Activated CD8-positive, alpha-beta memory T cell treated with anti-CD3 and anti-CD28 coated beads, Interleukin-2, amount 10 ng/mL, durations not matched to agents 7 days and 5 days (primary cell): ENCODE measurements at regions not wholly inside any gene's neighbourhood (a gene's known extent, or its start where the extent isn't known, plus 50 kb on each side); places are given as distances from the start of the nearest gene placed in this dataset.

Source experiments
- ATAC-seq: fragments of 150-1000 bp; cut with Tn5 transposase; one replicate; pipeline ENCODE4 v1.10.0; 2021; ENCODE audit warnings: moderate library complexity
- CTCF ChIA-PET: fragments of 350-600 bp; sonication (Branson Sonifier 250); formaldehyde crosslinking; loops from one replicate; lab custom pipeline; 2021; ENCODE audit warnings: antibody characterized with exemption; lab: Charles Lee
- DNase-seq: peaks from one replicate; pipeline ENCODE4 v3.0.0-alpha.2; 2020
- H3K27ac Mint-ChIP-seq: one replicate; pipeline ENCODE4 v1.8.0; 2021; ENCODE audit warnings: mild to moderate bottlenecking, mixed read lengths
- H3K27me3 Mint-ChIP-seq: one replicate; pipeline ENCODE4 v1.8.0; 2021; ENCODE audit warnings: mixed read lengths
- H3K36me3 Mint-ChIP-seq: one replicate; pipeline ENCODE4 v1.8.0; 2021; ENCODE audit warnings: mild to moderate bottlenecking, mixed read lengths
- H3K4me1 Mint-ChIP-seq: one replicate; pipeline ENCODE4 v1.8.0; 2021; ENCODE audit warnings: mixed read lengths
- H3K4me3 Mint-ChIP-seq: one replicate; pipeline ENCODE4 v1.8.0; 2021; ENCODE audit warnings: mild to moderate bottlenecking, moderate library complexity, mixed read lengths
- H3K9me3 Mint-ChIP-seq: one replicate; pipeline ENCODE4 v1.8.0; 2022; ENCODE audit warnings: low read depth, mixed read lengths

DNA sequence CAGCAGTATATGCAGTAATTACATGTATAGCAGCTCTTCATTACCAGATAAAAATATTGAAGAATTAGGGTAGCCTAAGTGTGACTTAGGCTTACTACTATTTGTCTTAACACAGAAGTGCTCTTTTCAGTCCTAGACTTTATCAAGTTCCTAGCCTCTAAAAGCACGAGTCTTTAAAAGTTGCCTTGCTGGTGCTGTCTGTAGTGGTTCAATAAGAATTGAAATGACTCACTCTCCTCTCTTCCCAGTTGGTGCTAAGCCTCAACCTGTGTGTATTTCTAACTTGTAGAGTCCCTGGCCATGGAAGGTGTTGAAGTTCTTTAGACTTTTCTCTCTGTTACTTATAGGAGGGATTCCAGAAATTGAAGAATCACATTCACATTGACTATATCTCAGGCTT is 395.4 kb upstream of the THRB start:
- Mint-ChIP-seq H3K4me3 (no peak overlapping the region), H3K9me3 (peaks cover 3% of the 10 kb centered on the region), H3K36me3 (no peaks in the 10 kb centered on the region), H3K27me3 (no peaks in the 10 kb centered on the region), H3K4me1 (no peaks in the 10 kb centered on the region), H3K27ac (no peak overlapping the region)
- CTCF ChIA-PET, result no interaction called here
- ATAC-seq (no peak), DNase-seq (no peak)

DNA sequence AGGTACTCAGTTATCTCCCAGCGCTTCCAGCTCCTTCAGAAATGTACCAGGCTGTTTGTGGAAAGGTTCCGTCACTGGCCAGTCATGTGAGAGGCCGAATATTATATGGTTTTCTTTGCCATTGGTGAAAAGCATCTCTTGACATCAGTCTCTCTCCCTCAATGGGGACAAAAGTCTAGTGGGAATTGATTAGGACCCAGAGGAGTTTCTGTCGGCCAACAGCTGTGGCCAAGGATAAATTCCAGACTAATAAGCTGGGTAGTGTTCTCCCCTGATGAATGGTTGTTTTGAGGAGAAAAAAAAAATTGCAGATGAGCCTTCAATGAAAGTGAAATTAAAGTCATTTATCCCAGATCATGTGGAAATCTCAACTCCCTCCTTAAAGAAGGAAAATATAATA is 404.7 kb upstream of the THRB start:
- CTCF ChIA-PET, result no interaction called here
- ATAC-seq (no peak), DNase-seq (no peak)
- H3K27ac Mint-ChIP-seq, result no peak overlapping the region
- H3K27me3 Mint-ChIP-seq, result no peaks in the 10 kb centered on the region
- H3K4me1 Mint-ChIP-seq, result no peaks in the 10 kb centered on the region
- H3K9me3 Mint-ChIP-seq, result peaks cover 5% of the 10 kb centered on the region
- H3K4me3 Mint-ChIP-seq, result no peak overlapping the region
- H3K36me3 Mint-ChIP-seq, result no peaks in the 10 kb centered on the region

DNA sequence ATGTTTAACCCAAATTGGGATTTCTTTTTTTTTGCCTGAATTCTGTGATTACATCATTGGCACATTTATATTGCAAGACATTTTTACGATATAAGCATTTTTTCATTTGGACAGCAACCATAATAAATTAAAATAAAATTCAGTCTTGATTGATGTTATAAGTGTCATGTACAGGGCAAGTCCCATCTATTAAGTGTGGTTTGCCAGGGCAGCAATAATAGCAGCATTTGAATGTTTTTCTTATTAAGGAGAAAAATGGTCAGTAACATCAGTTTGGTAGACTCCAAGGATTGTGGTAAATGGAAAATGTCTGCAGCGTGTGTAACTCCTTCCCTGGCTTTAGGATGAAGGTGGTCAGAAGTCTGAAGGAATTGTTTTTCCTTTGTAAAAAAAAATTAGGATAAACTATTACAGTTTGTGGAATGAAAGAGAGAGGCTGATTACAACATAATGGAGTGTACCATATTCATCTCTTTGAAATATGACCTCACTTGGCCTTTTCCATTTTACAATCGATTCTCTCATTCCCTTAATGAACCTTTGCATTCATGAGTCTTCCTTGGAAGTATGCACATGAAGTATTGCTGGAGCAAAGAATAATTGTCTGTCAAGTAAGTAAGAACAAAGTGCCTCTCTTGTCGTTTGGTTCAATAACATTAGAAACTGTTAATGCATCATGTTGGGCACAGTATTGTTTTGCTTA is 405.4 kb upstream of the THRB start:
- no peaks in the 10 kb centered on the region for H3K27me3 Mint-ChIP-seq
- ATAC-seq (no peak), DNase-seq (no peak)
- H3K36me3 Mint-ChIP-seq, result no peaks in the 10 kb centered on the region
- CTCF ChIA-PET, result no interaction called here
- no peaks in the 10 kb centered on the region for H3K4me1 Mint-ChIP-seq
- peaks cover 6% of the 10 kb centered on the region for H3K9me3 Mint-ChIP-seq
- H3K27ac Mint-ChIP-seq, result no peak overlapping the region
- H3K4me3 Mint-ChIP-seq, result no peak overlapping the region

DNA sequence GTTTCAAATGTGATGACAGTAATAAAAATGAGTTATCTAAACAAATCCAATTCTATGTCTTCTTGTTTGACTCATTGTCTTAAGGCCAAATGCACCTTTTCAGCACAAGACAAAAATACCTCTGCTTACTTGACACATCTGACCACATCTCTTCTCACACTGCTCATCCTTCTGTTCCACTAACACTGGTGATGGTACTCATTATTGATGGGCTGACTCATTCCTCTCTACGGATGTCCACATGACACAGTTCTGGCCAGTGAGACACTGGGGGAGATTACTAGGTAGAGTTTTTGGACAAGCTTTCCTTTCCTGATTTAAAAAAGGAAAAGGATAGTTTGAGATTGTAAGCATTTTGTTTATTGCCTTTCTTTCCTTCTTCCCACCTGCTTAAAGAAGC is 410.6 kb upstream of the THRB start:
- H3K36me3 Mint-ChIP-seq, result no peaks in the 10 kb centered on the region
- H3K27me3 Mint-ChIP-seq, result no peaks in the 10 kb centered on the region
- DNase-seq, result no peak
- peaks cover 6% of the 10 kb centered on the region for H3K9me3 Mint-ChIP-seq
- H3K4me1 Mint-ChIP-seq, result no peaks in the 10 kb centered on the region
- H3K4me3 Mint-ChIP-seq, result no peak overlapping the region
- no peak overlapping the region for H3K27ac Mint-ChIP-seq
- ATAC-seq, result no peak
- CTCF ChIA-PET, result no interaction called here

DNA sequence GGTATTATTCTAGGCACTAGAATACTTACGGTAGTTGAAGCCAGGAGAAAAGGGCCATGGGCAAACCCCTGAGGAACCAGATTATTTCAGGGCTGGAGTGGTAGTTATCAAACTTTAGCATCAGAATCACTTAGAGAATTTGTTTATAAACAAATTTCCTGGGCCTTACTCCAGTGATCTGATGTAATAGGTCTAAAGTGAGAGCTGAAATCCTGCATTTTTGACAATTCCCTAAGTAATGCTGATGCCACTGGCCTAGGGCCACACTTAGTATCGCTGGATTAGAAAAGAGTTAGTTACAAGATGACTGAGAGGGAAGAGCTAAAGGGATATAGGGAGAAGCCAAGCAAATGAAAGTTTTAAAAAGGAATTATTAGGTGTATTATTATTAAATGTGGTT is 412.5 kb upstream of the THRB start:
- Mint-ChIP-seq H3K4me1 (no peaks in the 10 kb centered on the region), H3K4me3 (no peak overlapping the region), H3K9me3 (peaks cover 6% of the 10 kb centered on the region), H3K27ac (no peak overlapping the region), H3K36me3 (no peaks in the 10 kb centered on the region), H3K27me3 (no peaks in the 10 kb centered on the region)
- CTCF ChIA-PET, result no interaction called here
- DNase-seq (no peak), ATAC-seq (no peak)

DNA sequence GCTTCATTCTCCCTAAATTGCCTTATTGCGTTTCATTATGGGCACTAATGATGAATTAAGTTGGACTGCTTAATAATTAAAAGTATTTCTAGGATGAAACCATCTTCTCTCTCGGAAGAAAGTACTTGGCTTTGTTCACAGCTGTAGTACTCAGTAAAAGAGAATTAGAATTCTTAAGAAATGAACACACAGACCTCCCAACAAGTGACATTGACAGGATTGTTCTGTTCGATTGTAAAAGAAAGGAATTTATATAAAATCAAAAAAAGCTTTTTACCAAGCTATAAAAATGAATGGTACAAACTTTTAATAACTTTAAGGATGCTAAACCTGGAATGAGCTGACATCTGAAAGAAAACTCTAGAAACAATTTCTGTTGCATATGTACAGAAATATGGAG is 416.4 kb upstream of the THRB start:
- no peak for ATAC-seq
- DNase-seq, result no peak
- CTCF ChIA-PET, result interaction anchor here (1.4 kb wide), 1 partner anchor 20 kb away, joined by 3 read pairs; no protein-coding TSS in a partner anchor
- Mint-ChIP-seq H3K27me3 (no peaks in the 10 kb centered on the region), H3K27ac (no peak overlapping the region), H3K4me3 (no peak overlapping the region), H3K36me3 (no peaks in the 10 kb centered on the region), H3K9me3 (no peaks in the 10 kb centered on the region), H3K4me1 (no peaks in the 10 kb centered on the region)

DNA sequence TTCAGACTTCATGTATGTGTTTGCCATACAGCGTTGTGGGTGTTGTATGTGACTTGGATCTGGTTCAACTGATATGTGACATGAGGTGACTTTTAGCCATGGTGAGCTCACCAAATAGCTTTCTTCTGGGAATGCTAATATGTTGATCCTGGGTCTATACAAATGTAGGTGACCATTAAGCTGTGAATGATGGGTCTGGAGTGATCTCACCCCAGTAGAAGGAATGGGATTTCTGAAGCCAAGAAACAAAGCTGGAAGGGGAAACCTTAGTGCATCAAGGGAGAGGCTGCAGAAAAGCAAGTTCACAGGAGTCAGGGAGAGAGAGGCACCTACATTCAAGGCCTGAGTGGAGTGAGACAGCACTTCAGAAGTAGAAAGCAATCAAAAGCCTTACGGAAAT is 421.0 kb upstream of the THRB start:
- H3K4me3 Mint-ChIP-seq, result no peak overlapping the region
- H3K27me3 Mint-ChIP-seq, result no peaks in the 10 kb centered on the region
- no peak overlapping the region for H3K27ac Mint-ChIP-seq
- no peaks in the 10 kb centered on the region for H3K36me3 Mint-ChIP-seq
- DNase-seq, result no peak
- H3K4me1 Mint-ChIP-seq, result no peaks in the 10 kb centered on the region
- CTCF ChIA-PET, result no interaction called here
- ATAC-seq, result no peak
- H3K9me3 Mint-ChIP-seq, result no peaks in the 10 kb centered on the region

DNA sequence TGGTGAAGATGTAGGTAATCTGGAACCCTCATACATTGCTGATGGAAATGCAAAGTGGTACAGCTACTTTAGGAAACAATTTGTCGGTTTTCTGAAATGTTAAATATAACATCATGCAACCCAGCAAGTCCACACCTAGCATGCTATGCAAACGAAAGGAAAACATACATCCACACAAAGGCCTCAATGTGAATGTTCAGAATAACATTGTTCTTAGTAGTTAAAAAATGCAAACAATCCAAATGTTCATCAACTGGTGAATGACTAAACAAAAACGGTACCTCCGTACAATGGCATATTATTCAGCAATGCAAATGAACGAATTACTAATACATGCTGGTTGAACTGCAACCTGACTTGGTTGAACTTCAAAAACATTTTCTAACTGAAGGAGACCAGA is 423.3 kb upstream of the THRB start:
- Mint-ChIP-seq H3K27me3 (no peaks in the 10 kb centered on the region), H3K36me3 (no peaks in the 10 kb centered on the region), H3K4me3 (no peak overlapping the region), H3K4me1 (no peaks in the 10 kb centered on the region), H3K27ac (no peak overlapping the region), H3K9me3 (no peaks in the 10 kb centered on the region)
- ATAC-seq, result no peak
- CTCF ChIA-PET, result no interaction called here
- no peak for DNase-seq

DNA sequence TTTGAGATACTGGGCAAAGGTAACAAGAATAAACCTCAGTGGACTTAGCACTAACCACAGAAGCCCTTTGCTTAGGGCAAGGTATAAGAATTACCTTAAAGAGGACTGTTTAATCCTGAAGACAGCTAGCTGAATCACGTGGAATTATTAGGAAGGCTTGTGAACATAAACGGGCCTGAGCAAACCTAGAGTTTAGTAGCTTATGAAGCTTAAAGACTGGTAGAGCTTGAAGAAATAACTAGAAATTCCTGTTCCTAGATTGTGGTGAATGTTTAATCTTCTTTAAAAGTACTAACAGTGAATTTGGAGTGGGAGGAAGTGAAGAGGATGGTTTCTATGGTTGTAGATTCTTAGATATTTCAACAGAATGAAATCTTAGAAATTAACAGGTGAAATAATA is 428.9 kb upstream of the THRB start:
- CTCF ChIA-PET, result no interaction called here
- no peak for DNase-seq
- Mint-ChIP-seq H3K4me1 (no peaks in the 10 kb centered on the region), H3K4me3 (no peak overlapping the region), H3K36me3 (no peaks in the 10 kb centered on the region), H3K9me3 (no peaks in the 10 kb centered on the region), H3K27ac (no peak overlapping the region), H3K27me3 (no peaks in the 10 kb centered on the region)
- no peak for ATAC-seq

DNA sequence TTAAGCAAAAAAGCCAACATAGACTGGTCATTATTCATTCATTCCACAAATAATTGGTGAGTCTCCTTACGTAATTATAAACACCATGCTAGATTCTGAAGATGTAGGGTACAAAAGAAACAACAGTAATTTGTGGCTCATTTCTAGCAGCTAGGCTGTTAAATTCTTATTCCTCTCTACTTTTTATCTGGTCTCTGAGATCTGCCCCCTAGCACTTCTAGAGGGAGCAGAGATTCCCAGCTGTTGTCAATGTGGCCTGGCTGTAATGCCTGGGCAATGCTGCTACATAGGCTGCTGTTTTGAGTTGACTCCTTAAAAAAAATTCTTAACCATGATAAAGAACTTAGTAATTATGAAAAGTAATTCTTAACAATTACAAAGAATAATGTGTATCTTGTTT is 434.9 kb upstream of the THRB start:
- H3K27me3 Mint-ChIP-seq, result no peaks in the 10 kb centered on the region
- ATAC-seq (no peak), DNase-seq (no peak)
- H3K4me1 Mint-ChIP-seq, result no peaks in the 10 kb centered on the region
- CTCF ChIA-PET, result no interaction called here
- H3K4me3 Mint-ChIP-seq, result no peak overlapping the region
- H3K27ac Mint-ChIP-seq, result no peak overlapping the region
- no peaks in the 10 kb centered on the region for H3K9me3 Mint-ChIP-seq
- no peaks in the 10 kb centered on the region for H3K36me3 Mint-ChIP-seq

DNA sequence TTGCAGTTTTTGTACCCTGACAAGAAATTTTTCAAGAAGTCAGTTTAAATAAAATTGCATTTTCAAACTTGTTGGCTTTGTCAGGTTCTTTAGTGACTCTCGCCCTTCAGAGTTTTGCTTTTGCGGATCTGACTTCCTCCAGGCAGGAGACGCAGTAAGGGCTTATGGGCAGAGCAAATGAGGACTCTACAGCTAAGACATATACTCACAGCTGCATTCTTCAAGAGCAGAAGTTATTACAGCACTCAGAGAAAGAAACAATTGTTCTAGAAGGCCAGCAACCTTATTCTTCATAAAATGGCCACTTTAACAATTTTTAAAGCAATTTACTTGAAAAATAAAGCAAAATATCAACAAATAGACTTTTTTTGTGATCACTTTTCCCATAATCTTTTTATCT is 438.8 kb upstream of the THRB start:
- ATAC-seq, result no peak
- Mint-ChIP-seq H3K4me1 (no peaks in the 10 kb centered on the region), H3K4me3 (no peak overlapping the region), H3K27ac (no peak overlapping the region), H3K36me3 (no peaks in the 10 kb centered on the region), H3K27me3 (no peaks in the 10 kb centered on the region), H3K9me3 (no peaks in the 10 kb centered on the region)
- no peak for DNase-seq
- CTCF ChIA-PET, result no interaction called here

DNA sequence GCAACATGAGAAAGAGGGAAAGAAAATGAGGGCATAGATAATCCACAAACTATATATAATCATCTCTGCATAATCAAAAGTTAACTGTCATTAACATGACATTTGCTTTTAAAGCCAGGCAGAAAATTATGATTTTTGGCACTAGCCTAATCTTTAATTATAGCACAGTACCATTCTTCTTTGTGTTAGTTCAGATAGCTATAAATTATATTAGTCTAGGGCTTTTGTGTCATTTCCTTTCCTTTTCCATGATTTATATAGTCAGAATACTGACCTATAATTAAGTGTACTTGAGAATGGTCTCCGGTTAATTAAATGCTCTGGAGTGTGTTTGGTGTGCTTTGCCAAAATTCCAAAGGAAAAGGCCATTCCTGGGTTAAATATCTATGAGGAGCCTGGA is 441.9 kb upstream of the THRB start:
- H3K27me3 Mint-ChIP-seq, result no peaks in the 10 kb centered on the region
- no peak overlapping the region for H3K4me3 Mint-ChIP-seq
- no peak overlapping the region for H3K27ac Mint-ChIP-seq
- CTCF ChIA-PET, result no interaction called here
- no peaks in the 10 kb centered on the region for H3K9me3 Mint-ChIP-seq
- DNase-seq, result no peak
- H3K36me3 Mint-ChIP-seq, result no peaks in the 10 kb centered on the region
- no peak for ATAC-seq
- no peaks in the 10 kb centered on the region for H3K4me1 Mint-ChIP-seq

DNA sequence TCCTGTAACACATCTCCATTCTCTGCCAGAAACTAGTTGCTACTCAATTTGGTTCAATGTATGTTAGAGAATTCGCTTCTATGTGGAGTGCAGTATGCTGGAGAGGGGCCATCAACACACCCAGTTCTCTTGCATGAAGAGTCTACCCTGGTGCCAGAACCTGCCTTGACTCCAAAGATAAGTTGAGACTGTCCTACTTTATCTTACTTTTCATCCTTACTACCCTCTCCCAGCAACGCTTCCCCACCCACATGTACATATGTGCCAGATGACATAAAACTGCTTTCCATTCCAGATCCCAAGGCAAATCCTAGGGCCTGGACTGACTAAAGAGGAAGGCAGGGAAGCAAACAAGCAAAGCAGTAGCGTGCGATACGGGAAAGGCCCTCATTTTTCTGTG is 442.6 kb upstream of the THRB start:
- CTCF ChIA-PET, result no interaction called here
- Mint-ChIP-seq H3K9me3 (no peaks in the 10 kb centered on the region), H3K27ac (no peak overlapping the region), H3K36me3 (no peaks in the 10 kb centered on the region), H3K27me3 (no peaks in the 10 kb centered on the region), H3K4me1 (no peaks in the 10 kb centered on the region), H3K4me3 (no peak overlapping the region)
- ATAC-seq, result no peak
- no peak for DNase-seq

DNA sequence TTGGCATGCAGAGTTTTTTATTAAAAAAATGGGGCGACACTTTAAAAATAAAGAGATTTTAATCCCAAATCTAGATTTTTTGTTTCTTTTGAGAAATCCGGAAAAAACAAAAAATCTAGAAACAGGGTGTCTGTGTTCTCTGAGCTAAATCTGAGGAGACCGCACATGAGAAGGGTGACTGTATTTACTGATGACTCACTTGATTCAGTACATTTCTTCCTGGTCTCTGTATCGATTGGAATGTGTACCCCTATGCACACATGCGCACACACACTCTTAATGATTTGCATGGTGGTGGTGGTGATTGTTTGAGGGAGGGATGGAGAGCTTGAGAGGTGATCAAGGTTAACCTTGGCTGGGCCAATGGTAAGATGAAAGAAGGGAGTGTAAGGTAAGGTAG is 443.1 kb upstream of the THRB start:
- DNase-seq (no peak), ATAC-seq (no peak)
- CTCF ChIA-PET, result no interaction called here
- no peaks in the 10 kb centered on the region for H3K9me3 Mint-ChIP-seq
- H3K27ac Mint-ChIP-seq, result no peak overlapping the region
- H3K36me3 Mint-ChIP-seq, result no peaks in the 10 kb centered on the region
- H3K27me3 Mint-ChIP-seq, result no peaks in the 10 kb centered on the region
- no peak overlapping the region for H3K4me3 Mint-ChIP-seq
- no peaks in the 10 kb centered on the region for H3K4me1 Mint-ChIP-seq

DNA sequence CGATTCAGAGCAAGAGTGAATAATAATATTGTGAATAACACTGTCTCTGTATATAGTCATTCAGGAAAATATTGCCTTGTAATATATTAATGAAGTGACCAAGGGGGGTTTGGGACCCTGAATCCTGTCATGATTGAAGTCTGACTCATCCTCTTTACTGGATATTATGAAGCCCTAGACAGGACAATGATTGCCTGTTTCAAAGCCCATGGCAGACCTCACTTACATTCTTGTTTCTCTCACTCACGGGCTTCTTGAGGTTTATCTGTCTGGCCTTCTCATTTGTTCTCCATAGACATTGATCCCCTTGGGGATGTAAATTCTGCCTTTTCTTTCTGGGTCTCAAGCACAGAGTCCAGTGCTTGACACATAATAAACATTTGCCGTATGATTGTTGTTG is 449.3 kb upstream of the THRB start:
- no peak for ATAC-seq
- Mint-ChIP-seq H3K36me3 (no peaks in the 10 kb centered on the region), H3K4me3 (no peak overlapping the region)

More for the DNA sequence above, 449.3 kb upstream of the THRB start:
- no peak overlapping the region for H3K27ac Mint-ChIP-seq
- no peak for DNase-seq
- no peaks in the 10 kb centered on the region for H3K4me1 Mint-ChIP-seq
- CTCF ChIA-PET, result no interaction called here
- no peaks in the 10 kb centered on the region for H3K27me3 Mint-ChIP-seq
- peaks cover 4% of the 10 kb centered on the region for H3K9me3 Mint-ChIP-seq
